CD4-positive, alpha-beta T cell treated with Interleukin-4 for 4 hours (primary cell): ENCODE measurements at regions not wholly inside any gene's neighbourhood (a gene's known extent, or its start where the extent isn't known, plus 50 kb on each side); places are given as distances from the start of the nearest gene placed in this dataset.
"Not testable (repeated sequence)": the region's sequence is repeated elsewhere in the genome, so short reads cannot be mapped to it uniquely, and the experiment has no call there.

Experiments used
- DNase-seq: peaks from one replicate; pipeline ENCODE4 v3.0.0-alpha.2; 2020

GRCh38 chr7:75201606-75202079, 109.3 kb downstream of the GTF2IRD2B start:
- not testable (repeated sequence) for DNase-seq

GRCh38 chr7:75205367-75206085, 113.1 kb downstream of the GTF2IRD2B start:
- not testable (repeated sequence) for DNase-seq

GRCh38 chr7:75215460-75215859, 123.1 kb downstream of the GTF2IRD2B start:
- not testable (repeated sequence) for DNase-seq

GRCh38 chr7:75216963-75217362, 124.6 kb downstream of the GTF2IRD2B start:
- DNase-seq, result not testable (repeated sequence)

GRCh38 chr7:75226102-75226501, 133.7 kb downstream of the GTF2IRD2B start:
- DNase-seq, result not testable (repeated sequence)

- not testable (repeated sequence) for DNase-seq
Measured at GRCh38 chr7:75229558-75229957, 137.2 kb downstream of the GTF2IRD2B start.

- not testable (repeated sequence) for DNase-seq
Measured at GRCh38 chr7:75230558-75230957, 138.2 kb downstream of the GTF2IRD2B start.

GRCh38 chr7:75235092-75235826, 142.9 kb downstream of the GTF2IRD2B start:
- DNase-seq, result not testable (repeated sequence)

- DNase-seq, result not testable (repeated sequence)
Measured at GRCh38 chr7:75235827-75236167, 143.4 kb downstream of the GTF2IRD2B start.

GRCh38 chr7:75237255-75238187, 145.1 kb downstream of the GTF2IRD2B start:
- DNase-seq, result peak; percentile 55

- DNase-seq, result not testable (repeated sequence)
Measured at GRCh38 chr7:75238309-75238708, 145.9 kb downstream of the GTF2IRD2B start.

- DNase-seq, result not testable (repeated sequence)
Measured at GRCh38 chr7:75243638-75244037, 151.2 kb downstream of the GTF2IRD2B start.

GRCh38 chr7:75248216-75248615, 147.2 kb upstream of the TRIM73 start:
- DNase-seq, result not testable (repeated sequence)

GRCh38 chr7:75254238-75254637, 141.2 kb upstream of the TRIM73 start:
- not testable (repeated sequence) for DNase-seq

GRCh38 chr7:75257442-75257841, 138.0 kb upstream of the TRIM73 start:
- DNase-seq, result not testable (repeated sequence)

- not testable (repeated sequence) for DNase-seq
Measured at GRCh38 chr7:75259454-75260003, 135.9 kb upstream of the TRIM73 start.

- not testable (repeated sequence) for DNase-seq
Measured at GRCh38 chr7:75261660-75262059, 133.8 kb upstream of the TRIM73 start.

- DNase-seq, result not testable (repeated sequence)
Measured at GRCh38 chr7:75268158-75268557, 127.3 kb upstream of the TRIM73 start.

GRCh38 chr7:75269159-75269558, 126.3 kb upstream of the TRIM73 start:
- DNase-seq, result not testable (repeated sequence)

GRCh38 chr7:75274114-75274513, 121.3 kb upstream of the TRIM73 start:
- not testable (repeated sequence) for DNase-seq
